Skin of body (tissue), 2 donors: ENCODE measurements at regions not wholly inside any gene's neighbourhood (a gene's known extent, or its start where the extent isn't known, plus 50 kb on each side); places are given as distances from the start of the nearest gene placed in this dataset. TPM values are rescaled to one million over a fixed set of nuclear protein-coding genes. Genes with fewer than 3 reads are reported as not detected.

Experiments used
- DNase-seq: peaks from one replicate; lab custom pipeline; 2025; lab: John Stamatoyannopoulos, UW
- small RNA-seq: library from RNA; depleted of rRNA; stranded (forward); fragments of <200 nt; gene quantifications from one replicate; pipeline ENCODE3, GENCODE V24; 2014; ENCODE audit warnings: low replicate concordance

DNA sequence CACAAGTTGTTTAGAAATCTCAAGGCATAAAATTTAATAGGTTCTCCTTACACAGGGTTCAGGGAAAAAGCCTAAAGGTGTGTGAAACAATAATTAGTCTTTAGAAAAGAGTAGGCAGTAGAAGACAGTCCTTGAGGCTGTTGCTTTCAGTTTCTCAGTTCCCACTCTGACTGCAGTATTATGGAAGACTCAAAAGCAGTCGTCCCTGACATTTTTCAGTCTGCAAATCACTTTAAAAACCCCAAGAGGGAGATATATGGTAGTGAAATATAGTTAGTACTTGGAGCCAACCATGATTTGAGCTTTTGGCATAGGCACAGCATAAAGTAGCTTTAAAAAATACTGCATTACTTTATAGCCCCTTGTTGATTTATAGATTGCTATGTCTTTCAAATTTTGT, 299.7 kb downstream of the OLFM3 start:
- DNase-seq = peak; percentile 6

- DNase-seq = no peak
Observed at GRCh38 chr1:101698681-101699080, 298.0 kb downstream of the OLFM3 start.

- DNase-seq = no peak
Observed at GRCh38 chr1:101704895-101705294, 291.8 kb downstream of the OLFM3 start.

DNA sequence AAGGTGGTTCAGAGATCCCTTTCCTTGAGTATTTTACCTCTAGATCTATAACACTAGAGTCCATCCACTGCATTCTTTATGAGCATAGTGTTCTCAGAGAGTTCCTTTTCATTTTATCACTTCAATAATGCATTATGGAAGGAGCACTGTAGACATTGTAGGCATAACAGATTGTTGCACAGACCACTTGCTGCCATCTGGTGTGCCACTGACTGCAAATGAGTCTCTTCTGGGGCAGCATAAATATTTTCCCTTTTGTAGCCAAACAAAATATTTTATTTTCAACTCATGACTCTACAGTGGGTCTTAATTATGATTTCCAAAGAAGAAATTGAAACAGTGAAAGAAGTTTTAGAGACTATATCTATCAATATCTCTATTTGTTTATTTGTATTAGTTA, 290.4 kb downstream of the OLFM3 start:
- no peak for DNase-seq

DNA sequence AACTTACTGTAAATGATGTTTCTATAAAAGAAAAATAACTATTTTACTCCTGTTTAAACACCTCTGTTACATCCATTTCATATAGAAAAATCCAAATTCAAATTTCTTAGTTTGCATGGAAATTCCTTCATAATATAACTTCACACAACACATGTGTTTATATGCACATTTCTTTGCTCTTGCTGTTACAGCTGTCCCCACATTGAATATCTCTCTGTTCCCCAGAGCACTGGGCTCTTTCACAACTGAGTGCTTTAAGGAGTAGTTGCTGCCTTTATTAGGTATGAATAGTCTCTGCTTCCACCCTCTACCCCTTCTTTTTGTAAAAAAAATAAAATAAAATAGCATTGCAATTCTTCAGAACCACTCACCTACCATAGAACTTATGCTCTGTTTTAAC, 287.0 kb downstream of the OLFM3 start:
- DNase-seq = no peak

GRCh38 chr1:101713760-101714159, 283.0 kb downstream of the OLFM3 start:
- DNase-seq = no peak

- DNase-seq = no peak
Observed at GRCh38 chr1:101723415-101723814, 273.3 kb downstream of the OLFM3 start.

DNA sequence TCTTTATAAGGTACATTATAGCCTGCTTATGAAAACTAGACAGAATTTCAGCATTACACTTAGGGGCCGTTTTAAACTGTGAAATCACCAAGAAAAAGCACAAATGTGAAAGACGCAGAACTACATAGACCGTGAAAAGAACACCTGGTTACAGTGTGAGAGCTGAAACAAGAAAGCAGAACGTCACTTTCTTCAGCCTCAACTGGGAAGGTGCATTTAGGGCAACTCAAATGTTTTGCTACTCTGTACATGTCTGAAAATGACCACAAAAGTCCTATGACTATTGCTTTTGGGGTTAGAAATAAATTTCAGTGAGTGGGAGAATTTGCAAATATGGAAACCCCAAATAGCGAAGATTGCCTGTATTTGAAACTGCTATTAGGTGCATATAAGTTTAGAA, 268.7 kb downstream of the OLFM3 start:
- no peak for DNase-seq

- DNase-seq = no peak
Observed at GRCh38 chr1:101730559-101730958, 266.2 kb downstream of the OLFM3 start.

- DNase-seq = no peak
Observed at GRCh38 chr1:101732261-101732660, 264.5 kb downstream of the OLFM3 start.

GRCh38 chr1:101733340-101733739, 263.4 kb downstream of the OLFM3 start:
- DNase-seq = no peak

- no peak for DNase-seq
Observed at GRCh38 chr1:101738475-101738874, 258.3 kb downstream of the OLFM3 start.

- DNase-seq = no peak
Observed at GRCh38 chr1:101739146-101739545, 257.6 kb downstream of the OLFM3 start.

DNA sequence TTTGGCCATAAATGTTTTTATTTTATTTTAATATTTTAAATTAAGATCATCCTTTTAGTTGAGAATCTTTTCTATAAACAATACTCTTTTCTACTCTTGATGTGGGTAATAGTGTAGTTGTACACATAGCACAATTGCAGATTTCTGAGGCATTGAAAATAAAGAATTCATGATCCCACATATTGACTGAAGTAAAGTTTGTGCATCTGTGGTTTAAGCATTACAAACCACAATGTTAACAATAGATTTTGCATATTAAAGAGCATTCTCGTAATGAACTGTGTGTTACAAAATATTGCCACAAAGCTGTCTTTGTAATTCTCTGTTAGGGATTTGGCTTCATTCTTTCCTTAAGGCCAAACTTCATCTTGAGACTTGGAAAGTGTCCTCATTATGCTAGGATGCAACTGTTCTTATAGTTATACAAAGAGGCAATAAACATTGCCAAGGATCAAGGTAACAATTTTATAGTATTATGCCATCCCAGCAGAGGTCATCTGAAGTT, 256.8 kb downstream of the OLFM3 start:
- no peak for DNase-seq

GRCh38 chr1:101741910-101742309, 254.8 kb downstream of the OLFM3 start:
- no peak for DNase-seq

GRCh38 chr1:101742509-101742908, 254.2 kb downstream of the OLFM3 start:
- no peak for DNase-seq

GRCh38 chr1:101745551-101746270, 251.0 kb downstream of the OLFM3 start:
- DNase-seq = no peak

- no peak for DNase-seq
Observed at GRCh38 chr1:101748077-101748476, 248.6 kb downstream of the OLFM3 start.

Small RNA genes in the stretch of these regions (small RNA-seq; reads per million reads assigned to genes)
- not detected for gene RNU6-965P
